ENCODE measurements at regions not wholly inside any gene's neighbourhood (a gene's known extent, or its start where the extent isn't known, plus 50 kb on each side); places are given as distances from the start of the nearest gene placed in this dataset.
A peak's percentile ranks its signal among the peaks of the same experiment; 100 is the strongest.

DNA sequence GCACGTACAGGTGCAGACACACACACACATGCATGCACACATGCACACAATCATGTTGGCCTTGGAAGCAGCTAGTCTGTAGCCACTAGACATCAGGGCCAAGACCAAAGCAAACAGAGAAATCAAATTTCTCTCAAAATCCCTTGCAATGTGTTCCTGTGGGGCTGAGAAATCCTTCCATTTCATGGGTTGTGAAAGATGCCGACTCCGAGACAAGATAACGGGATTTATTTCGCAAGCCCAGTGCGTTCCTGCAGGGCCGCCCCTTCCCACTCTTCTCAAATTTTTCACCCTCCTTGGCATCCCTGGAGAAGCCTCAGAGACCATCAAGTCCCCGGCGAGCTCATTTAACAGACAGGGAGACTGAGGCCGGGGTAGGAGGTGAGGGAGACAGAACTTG is 366.7 kb downstream of the MN1 start:
- H3K27ac ChIP-seq, result no peak overlapping the region
- H3K27me3 ChIP-seq, result no peaks in the 10 kb centered on the region
- peaks cover 0 to 5% (median 0%) of the 10 kb centered on the region in 3 donors for H3K36me3 ChIP-seq
- no peak for DNase-seq
- no peak overlapping the region for H3K4me3 ChIP-seq
- H3K9me3 ChIP-seq, result peaks cover 0 to 11% (median 10%) of the 10 kb centered on the region in 3 donors
- peaks cover 0 to 17% (median 12%) of the 10 kb centered on the region in 4 donors for H3K4me1 ChIP-seq
- TF ChIP-seq CTCF (IDR thresholded peaks at IDR 0.05), result no peak
- intact Hi-C loops (cut with DNase I; ENCODE audit: low total_unique reads), result no loop called here

- Histone ChIP-seq H3K27me3 (no peaks in the 10 kb centered on the region), H3K4me3 (no peak overlapping the region), H3K36me3 (peaks cover 0 to 5% (median 0%) of the 10 kb centered on the region in 3 donors), H3K27ac (peak overlapping the region in 1 of 2 donors; percentile 7), H3K9me3 (peaks cover 0 to 11% (median 10%) of the 10 kb centered on the region in 3 donors), H3K4me1 (peaks cover 0 to 17% (median 12%) of the 10 kb centered on the region in 4 donors)
- intact Hi-C loops (cut with DNase I; ENCODE audit: low total_unique reads), result no loop called here
- no peak for TF ChIP-seq CTCF (IDR thresholded peaks at IDR 0.05)
- peak in 1 of 2 donors; percentile 40 for DNase-seq
Observed at GRCh38 chr22:27435844-27436576, 365.5 kb downstream of the MN1 start.

- Histone ChIP-seq H3K4me3 (no peak overlapping the region), H3K4me1 (peaks cover 0 to 17% (median 12%) of the 10 kb centered on the region in 4 donors), H3K27me3 (no peaks in the 10 kb centered on the region), H3K27ac (peak overlapping the region in 1 of 2 donors; percentile 7), H3K9me3 (peaks cover 0 to 9% (median 7%) of the 10 kb centered on the region in 3 donors), H3K36me3 (peaks cover 0 to 4% (median 0%) of the 10 kb centered on the region in 3 donors)
- no peak for TF ChIP-seq CTCF (IDR thresholded peaks at IDR 0.05)
- no peak for DNase-seq
- intact Hi-C loops (cut with DNase I; ENCODE audit: low total_unique reads), result no loop called here
Observed at GRCh38 chr22:27436591-27436990, 365.0 kb downstream of the MN1 start.

GRCh38 chr22:27437570-27437969 is 364.0 kb downstream of the MN1 start:
- no peak for TF ChIP-seq CTCF (IDR thresholded peaks at IDR 0.05)
- no peaks in the 10 kb centered on the region for H3K9me3 ChIP-seq
- H3K27ac ChIP-seq, result peak overlapping the region; percentile 50 to 65
- DNase-seq, result no peak
- H3K27me3 ChIP-seq, result no peaks in the 10 kb centered on the region
- H3K4me1 ChIP-seq, result peaks cover 0 to 17% (median 12%) of the 10 kb centered on the region in 4 donors
- no peak overlapping the region for H3K4me3 ChIP-seq
- intact Hi-C loops (cut with DNase I; ENCODE audit: low total_unique reads), result no loop called here
- no peaks in the 10 kb centered on the region for H3K36me3 ChIP-seq

DNA sequence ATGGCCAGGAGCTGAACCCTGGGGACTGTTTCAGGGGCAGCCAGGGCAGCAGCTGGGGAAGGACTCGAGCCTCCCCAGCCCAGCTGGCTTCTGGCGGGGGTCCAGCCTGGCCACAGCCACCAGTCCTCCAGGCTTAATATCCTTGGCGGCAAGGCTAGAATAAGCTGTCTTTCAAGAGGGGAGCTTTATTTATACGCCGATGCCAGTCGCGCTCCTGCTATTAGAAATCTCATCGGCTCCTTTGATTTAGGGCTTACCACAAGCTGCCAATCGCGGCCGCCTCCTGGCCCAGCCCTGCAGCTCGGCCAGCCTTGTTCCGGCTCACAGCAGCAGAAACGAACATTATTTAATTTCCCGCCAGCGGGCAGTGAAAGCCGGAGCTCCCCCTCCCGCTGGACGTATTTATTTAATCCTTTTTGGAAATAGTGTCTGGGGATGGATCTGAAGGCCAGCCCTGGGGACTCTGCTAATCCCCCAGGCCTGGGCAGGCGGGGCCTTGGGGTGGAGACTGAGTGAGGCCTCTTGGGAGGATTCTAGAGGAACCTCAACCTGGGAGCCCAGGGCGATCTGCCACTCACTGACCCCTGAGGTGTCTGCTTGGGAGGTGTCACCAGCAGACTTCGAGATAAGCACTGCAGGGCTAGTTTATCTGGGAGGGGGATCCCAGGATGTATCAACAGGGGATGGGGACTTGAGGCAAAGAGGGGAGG is 363.1 kb downstream of the MN1 start:
- Histone ChIP-seq H3K4me3 (peak overlapping the region; percentile 17 to 26), H3K27ac (peak overlapping the region; percentile 50 to 65), H3K36me3 (no peaks in the 10 kb centered on the region), H3K4me1 (peaks cover 0 to 17% (median 12%) of the 10 kb centered on the region in 4 donors), H3K9me3 (no peaks in the 10 kb centered on the region), H3K27me3 (no peaks in the 10 kb centered on the region)
- DNase-seq, result peak; percentile 44 to 80
- peak; percentile 31 to 37 for TF ChIP-seq CTCF (IDR thresholded peaks at IDR 0.05)
- intact Hi-C loops (cut with DNase I; ENCODE audit: low total_unique reads), result no loop called here

All from tibial artery (tissue), 4 donors.